ENCODE measurements at regions not wholly inside any gene's neighbourhood (a gene's known extent, or its start where the extent isn't known, plus 50 kb on each side); places are given as distances from the start of the nearest gene placed in this dataset.

DNA sequence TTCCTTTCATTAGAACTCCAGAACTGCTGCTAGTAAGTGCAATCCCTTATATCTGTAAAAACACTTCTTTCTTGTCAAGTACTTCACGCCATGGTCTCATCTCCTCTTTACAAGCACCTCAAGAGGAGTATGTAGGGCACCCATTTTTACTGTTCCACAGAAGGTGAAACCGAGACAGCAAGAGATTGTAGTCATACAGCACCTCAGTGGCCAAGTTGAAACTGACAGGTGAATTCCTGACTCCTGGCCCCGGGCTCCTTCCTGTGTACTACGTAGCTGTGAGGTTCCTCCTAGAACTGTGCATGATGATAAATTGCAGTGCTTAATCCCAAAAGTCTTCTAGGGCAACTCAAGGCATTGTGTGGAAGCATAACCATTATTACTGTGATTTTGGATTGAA is 131.5 kb upstream of the MEIS1 start:
- no peaks in the 10 kb centered on the region for H3K36me3 ChIP-seq (ENCODE audit: control insufficient read depth in 2 of 2, insufficient read depth in 1 of 2, low read length in 2 of 2)
- CTCF ChIA-PET: no interaction called here
- no peak overlapping the region for H3K27ac ChIP-seq (ENCODE audit: extremely low read depth, low read depth, low read length)
- TF ChIP-seq ZNF404 (tag by site-specific recombination; IDR thresholded peaks at IDR 0.05): no peak
- TF ChIP-seq SP7 (tag by site-specific recombination; IDR thresholded peaks at IDR 0.05): no peak
- no peak for TF ChIP-seq ZNF776 (tag by site-specific recombination; IDR thresholded peaks at IDR 0.05; ENCODE audit: borderline replicate concordance)
- TF ChIP-seq ZNF558 (tag by site-specific recombination; IDR thresholded peaks at IDR 0.05): no peak
- no peak for TF ChIP-seq ZNF274 (IDR thresholded peaks at IDR 0.05; ENCODE audit: low read length)
- no peak for TF ChIP-seq ZNF274 (tag by site-specific recombination; IDR thresholded peaks at IDR 0.05; ENCODE audit: borderline replicate concordance)
- no peak for TF ChIP-seq ZNF354C (tag by site-specific recombination; IDR thresholded peaks at IDR 0.05; ENCODE audit: borderline replicate concordance, low read depth)
- no peak for TF ChIP-seq ZNF174 (tag by site-specific recombination; IDR thresholded peaks at IDR 0.05)
- TF ChIP-seq ZNF10 (tag by site-specific recombination; IDR thresholded peaks at IDR 0.05): no peak
- TF ChIP-seq, protein P1, sequence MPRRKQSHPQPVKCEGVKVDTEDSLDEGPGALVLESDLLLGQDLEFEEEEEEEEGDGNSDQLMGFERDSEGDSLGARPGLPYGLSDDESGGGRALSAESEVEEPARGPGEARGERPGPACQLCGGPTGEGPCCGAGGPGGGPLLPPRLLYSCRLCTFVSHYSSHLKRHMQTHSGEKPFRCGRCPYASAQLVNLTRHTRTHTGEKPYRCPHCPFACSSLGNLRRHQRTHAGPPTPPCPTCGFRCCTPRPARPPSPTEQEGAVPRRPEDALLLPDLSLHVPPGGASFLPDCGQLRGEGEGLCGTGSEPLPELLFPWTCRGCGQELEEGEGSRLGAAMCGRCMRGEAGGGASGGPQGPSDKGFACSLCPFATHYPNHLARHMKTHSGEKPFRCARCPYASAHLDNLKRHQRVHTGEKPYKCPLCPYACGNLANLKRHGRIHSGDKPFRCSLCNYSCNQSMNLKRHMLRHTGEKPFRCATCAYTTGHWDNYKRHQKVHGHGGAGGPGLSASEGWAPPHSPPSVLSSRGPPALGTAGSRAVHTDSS (tag by site-specific recombination; IDR thresholded peaks at IDR 0.05): no peak
- TF ChIP-seq, protein P2, sequence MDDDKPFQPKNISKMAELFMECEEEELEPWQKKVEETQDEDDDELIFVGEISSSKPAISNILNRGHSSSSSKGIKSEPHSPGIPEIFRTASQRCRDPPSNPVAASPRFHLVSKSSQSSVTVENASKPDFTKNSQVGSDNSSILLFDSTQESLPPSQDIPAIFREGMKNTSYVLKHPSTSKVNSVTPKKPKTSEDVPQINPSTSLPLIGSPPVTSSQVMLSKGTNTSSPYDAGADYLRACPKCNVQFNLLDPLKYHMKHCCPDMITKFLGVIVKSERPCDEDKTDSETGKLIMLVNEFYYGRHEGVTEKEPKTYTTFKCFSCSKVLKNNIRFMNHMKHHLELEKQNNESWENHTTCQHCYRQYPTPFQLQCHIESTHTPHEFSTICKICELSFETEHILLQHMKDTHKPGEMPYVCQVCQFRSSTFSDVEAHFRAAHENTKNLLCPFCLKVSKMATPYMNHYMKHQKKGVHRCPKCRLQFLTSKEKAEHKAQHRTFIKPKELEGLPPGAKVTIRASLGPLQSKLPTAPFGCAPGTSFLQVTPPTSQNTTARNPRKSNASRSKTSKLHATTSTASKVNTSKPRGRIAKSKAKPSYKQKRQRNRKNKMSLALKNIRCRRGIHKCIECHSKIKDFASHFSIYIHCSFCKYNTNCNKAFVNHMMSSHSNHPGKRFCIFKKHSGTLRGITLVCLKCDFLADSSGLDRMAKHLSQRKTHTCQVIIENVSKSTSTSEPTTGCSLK (tag by site-specific recombination; IDR thresholded peaks at IDR 0.05): no peak
- TF ChIP-seq ZNF621 (tag by site-specific recombination; IDR thresholded peaks at IDR 0.05): no peak
- TF ChIP-seq SALL2 (tag by site-specific recombination; IDR thresholded peaks at IDR 0.05; ENCODE audit: borderline replicate concordance): no peak
- TF ChIP-seq ZFP37 (tag by site-specific recombination; IDR thresholded peaks at IDR 0.05): no peak
- TF ChIP-seq, protein P3, sequence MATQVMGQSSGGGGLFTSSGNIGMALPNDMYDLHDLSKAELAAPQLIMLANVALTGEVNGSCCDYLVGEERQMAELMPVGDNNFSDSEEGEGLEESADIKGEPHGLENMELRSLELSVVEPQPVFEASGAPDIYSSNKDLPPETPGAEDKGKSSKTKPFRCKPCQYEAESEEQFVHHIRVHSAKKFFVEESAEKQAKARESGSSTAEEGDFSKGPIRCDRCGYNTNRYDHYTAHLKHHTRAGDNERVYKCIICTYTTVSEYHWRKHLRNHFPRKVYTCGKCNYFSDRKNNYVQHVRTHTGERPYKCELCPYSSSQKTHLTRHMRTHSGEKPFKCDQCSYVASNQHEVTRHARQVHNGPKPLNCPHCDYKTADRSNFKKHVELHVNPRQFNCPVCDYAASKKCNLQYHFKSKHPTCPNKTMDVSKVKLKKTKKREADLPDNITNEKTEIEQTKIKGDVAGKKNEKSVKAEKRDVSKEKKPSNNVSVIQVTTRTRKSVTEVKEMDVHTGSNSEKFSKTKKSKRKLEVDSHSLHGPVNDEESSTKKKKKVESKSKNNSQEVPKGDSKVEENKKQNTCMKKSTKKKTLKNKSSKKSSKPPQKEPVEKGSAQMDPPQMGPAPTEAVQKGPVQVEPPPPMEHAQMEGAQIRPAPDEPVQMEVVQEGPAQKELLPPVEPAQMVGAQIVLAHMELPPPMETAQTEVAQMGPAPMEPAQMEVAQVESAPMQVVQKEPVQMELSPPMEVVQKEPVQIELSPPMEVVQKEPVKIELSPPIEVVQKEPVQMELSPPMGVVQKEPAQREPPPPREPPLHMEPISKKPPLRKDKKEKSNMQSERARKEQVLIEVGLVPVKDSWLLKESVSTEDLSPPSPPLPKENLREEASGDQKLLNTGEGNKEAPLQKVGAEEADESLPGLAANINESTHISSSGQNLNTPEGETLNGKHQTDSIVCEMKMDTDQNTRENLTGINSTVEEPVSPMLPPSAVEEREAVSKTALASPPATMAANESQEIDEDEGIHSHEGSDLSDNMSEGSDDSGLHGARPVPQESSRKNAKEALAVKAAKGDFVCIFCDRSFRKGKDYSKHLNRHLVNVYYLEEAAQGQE (tag by site-specific recombination; IDR thresholded peaks at IDR 0.05): no peak
- TF ChIP-seq ZSCAN23 (tag by site-specific recombination; IDR thresholded peaks at IDR 0.05): no peak
- H3K4me1 ChIP-seq (ENCODE audit: control insufficient read depth, insufficient read depth, low read length): peaks cover 16% of the 10 kb centered on the region
- H3K4me3 ChIP-seq (ENCODE audit: low read depth, low read length): no peak overlapping the region
- POLR2A ChIA-PET: interaction anchor here (0.5 kb wide), 1 partner anchor 134 kb away, joined by 3 read pairs; no protein-coding TSS in a partner anchor
- no peaks in the 10 kb centered on the region for H3K9me3 ChIP-seq (ENCODE audit: control insufficient read depth, insufficient read depth, low read depth, low read length)

DNA sequence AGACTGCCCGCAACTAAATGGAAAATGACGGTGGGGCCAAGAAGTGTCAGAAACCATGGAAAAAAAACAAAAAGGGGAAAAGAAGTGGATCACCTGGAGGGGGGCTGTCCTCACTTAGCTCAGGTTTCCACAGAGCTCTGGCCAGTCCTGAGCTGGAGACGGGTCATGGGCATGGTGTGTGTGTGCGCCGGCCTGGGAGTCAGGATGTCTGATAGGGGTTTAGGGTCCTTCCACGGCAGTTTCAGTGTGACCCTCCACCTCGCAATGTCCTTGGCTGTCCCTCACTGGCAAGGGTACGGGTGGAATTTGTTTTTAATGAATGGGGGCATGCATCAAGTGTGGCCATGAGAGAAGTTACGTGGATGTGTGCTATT is 133.2 kb upstream of the MEIS1 start:
- Histone ChIP-seq H3K36me3 (ENCODE audit: control insufficient read depth in 2 of 2, insufficient read depth in 1 of 2, low read length in 2 of 2) (no peaks in the 10 kb centered on the region), H3K9me3 (ENCODE audit: control insufficient read depth, insufficient read depth, low read depth, low read length) (no peaks in the 10 kb centered on the region), H3K4me3 (ENCODE audit: low read depth, low read length) (no peak overlapping the region), H3K27ac (ENCODE audit: extremely low read depth, low read depth, low read length) (no peak overlapping the region), H3K4me1 (ENCODE audit: control insufficient read depth, insufficient read depth, low read length) (peaks cover 16% of the 10 kb centered on the region)
- CTCF ChIA-PET: interaction anchor here (0.6 kb wide), 4 partner anchors 64 to 456 kb away, joined by 3 to 4 read pairs (median 3); no protein-coding TSS in a partner anchor
- POLR2A ChIA-PET: no interaction called here
- no peak for TF ChIP-seq FEZF1 (tag by site-specific recombination; IDR thresholded peaks at IDR 0.05)
- TF ChIP-seq ZNF2 (tag by site-specific recombination; IDR thresholded peaks at IDR 0.05): no peak
- no peak for TF ChIP-seq ZNF664 (tag by site-specific recombination; IDR thresholded peaks at IDR 0.05)
- TF ChIP-seq, protein P4, sequence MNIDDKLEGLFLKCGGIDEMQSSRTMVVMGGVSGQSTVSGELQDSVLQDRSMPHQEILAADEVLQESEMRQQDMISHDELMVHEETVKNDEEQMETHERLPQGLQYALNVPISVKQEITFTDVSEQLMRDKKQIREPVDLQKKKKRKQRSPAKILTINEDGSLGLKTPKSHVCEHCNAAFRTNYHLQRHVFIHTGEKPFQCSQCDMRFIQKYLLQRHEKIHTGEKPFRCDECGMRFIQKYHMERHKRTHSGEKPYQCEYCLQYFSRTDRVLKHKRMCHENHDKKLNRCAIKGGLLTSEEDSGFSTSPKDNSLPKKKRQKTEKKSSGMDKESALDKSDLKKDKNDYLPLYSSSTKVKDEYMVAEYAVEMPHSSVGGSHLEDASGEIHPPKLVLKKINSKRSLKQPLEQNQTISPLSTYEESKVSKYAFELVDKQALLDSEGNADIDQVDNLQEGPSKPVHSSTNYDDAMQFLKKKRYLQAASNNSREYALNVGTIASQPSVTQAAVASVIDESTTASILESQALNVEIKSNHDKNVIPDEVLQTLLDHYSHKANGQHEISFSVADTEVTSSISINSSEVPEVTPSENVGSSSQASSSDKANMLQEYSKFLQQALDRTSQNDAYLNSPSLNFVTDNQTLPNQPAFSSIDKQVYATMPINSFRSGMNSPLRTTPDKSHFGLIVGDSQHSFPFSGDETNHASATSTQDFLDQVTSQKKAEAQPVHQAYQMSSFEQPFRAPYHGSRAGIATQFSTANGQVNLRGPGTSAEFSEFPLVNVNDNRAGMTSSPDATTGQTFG (tag by site-specific recombination; IDR thresholded peaks at IDR 0.05; ENCODE audit: borderline replicate concordance): no peak
- TF ChIP-seq, protein P5, sequence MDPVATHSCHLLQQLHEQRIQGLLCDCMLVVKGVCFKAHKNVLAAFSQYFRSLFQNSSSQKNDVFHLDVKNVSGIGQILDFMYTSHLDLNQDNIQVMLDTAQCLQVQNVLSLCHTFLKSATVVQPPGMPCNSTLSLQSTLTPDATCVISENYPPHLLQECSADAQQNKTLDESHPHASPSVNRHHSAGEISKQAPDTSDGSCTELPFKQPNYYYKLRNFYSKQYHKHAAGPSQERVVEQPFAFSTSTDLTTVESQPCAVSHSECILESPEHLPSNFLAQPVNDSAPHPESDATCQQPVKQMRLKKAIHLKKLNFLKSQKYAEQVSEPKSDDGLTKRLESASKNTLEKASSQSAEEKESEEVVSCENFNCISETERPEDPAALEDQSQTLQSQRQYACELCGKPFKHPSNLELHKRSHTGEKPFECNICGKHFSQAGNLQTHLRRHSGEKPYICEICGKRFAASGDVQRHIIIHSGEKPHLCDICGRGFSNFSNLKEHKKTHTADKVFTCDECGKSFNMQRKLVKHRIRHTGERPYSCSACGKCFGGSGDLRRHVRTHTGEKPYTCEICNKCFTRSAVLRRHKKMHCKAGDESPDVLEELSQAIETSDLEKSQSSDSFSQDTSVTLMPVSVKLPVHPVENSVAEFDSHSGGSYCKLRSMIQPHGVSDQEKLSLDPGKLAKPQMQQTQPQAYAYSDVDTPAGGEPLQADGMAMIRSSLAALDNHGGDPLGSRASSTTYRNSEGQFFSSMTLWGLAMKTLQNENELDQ (tag by site-specific recombination; IDR thresholded peaks at IDR 0.05; ENCODE audit: low read depth): no peak
- TF ChIP-seq, protein P6, sequence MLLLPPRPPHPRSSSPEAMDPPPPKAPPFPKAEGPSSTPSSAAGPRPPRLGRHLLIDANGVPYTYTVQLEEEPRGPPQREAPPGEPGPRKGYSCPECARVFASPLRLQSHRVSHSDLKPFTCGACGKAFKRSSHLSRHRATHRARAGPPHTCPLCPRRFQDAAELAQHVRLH (tag by site-specific recombination; IDR thresholded peaks at IDR 0.05): no peak
- TF ChIP-seq ZEB2 (tag by site-specific recombination; IDR thresholded peaks at IDR 0.05): no peak
- TF ChIP-seq ZNF510 (tag by site-specific recombination; IDR thresholded peaks at IDR 0.05; ENCODE audit: insufficient replicate concordance): no peak
